ENCODE measurements at regions not wholly inside any gene's neighbourhood (a gene's known extent, or its start where the extent isn't known, plus 50 kb on each side); places are given as distances from the start of the nearest gene placed in this dataset.

- TF ChIP-seq POLR2AphosphoS5 (IDR thresholded peaks at IDR 0.05), result no peak
- no peak for TF ChIP-seq EP300 (IDR thresholded peaks at IDR 0.05)
- no peak for TF ChIP-seq POLR2A (IDR thresholded peaks at IDR 0.05)
- no peak for TF ChIP-seq CTCF (IDR thresholded peaks at IDR 0.05)
- whole genome bisulfite sequencing, result 79% methylated on average over 6 of the region's 6 CpGs
- DNase-seq (ENCODE audit: low spot score in 2 of 2), result no peak
Measured at GRCh38 chr9:88224938-88225337, 86.7 kb upstream of the SPATA31C2 start.

DNA sequence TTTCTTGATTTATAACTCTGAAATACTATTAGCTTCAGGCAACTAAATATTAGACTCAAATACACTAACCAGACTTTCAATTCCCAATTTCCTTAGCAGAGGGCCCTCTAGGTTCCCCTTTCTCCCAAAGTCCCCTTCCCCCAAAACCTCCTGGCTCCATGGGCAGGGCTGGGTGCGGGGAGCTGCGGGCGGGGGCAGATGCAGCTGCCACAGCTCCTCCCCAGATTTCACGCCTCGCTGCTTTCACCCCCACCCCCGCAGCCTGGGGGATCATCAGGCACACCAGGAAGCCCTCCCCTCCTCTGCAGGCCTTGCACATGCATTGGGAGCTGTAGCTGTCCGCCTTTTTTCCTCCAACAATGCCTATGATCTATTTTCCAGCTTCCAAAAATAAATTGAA is 82.8 kb upstream of the SPATA31C2 start:
- Histone ChIP-seq H3K36me3 (no peaks in the 10 kb centered on the region), H3K4me3 (no peak overlapping the region), H3K27ac (no peak overlapping the region), H3K4me1 (peaks cover 4% of the 10 kb centered on the region), H3K27me3 (no peaks in the 10 kb centered on the region), H3K9me3 (no peaks in the 10 kb centered on the region)
- WGBS, result 45% methylated on average over 7 of the region's 7 CpGs
- DNase-seq (ENCODE audit: low spot score in 2 of 2), result no peak
- TF ChIP-seq POLR2AphosphoS5 (IDR thresholded peaks at IDR 0.05) (no peak), POLR2A (IDR thresholded peaks at IDR 0.05) (no peak)

More at GRCh38 chr9:88224938-88225337, 86.7 kb upstream of the SPATA31C2 start:
- no peaks in the 10 kb centered on the region for H3K36me3 ChIP-seq
- H3K9me3 ChIP-seq, result no peaks in the 10 kb centered on the region
- H3K27me3 ChIP-seq, result no peaks in the 10 kb centered on the region
- H3K4me3 ChIP-seq, result no peak overlapping the region
- H3K4me1 ChIP-seq, result peaks cover 4% of the 10 kb centered on the region
- H3K27ac ChIP-seq, result no peak overlapping the region

DNA sequence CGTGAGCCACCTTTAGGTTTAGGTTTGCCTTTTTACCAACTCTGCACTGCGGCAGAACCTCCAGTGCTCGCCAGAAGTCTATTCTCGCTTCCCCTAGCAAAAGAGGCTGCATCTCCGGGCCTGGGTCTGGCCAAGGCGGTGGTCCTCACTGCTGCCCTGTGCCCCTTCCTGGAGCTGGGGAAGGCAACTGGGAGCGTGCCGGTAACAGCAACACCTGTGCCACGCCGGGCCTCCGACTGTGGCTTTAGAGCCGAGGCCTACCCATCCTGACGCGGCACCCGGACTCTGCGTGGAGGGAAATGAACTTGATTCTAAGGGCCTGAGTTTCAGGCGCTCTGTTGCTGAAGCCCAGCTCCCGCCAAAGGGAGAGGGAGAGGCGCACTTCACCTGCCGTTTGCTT is 82.4 kb upstream of the SPATA31C2 start:
- DNase-seq (ENCODE audit: low spot score in 2 of 2), result no peak
- Histone ChIP-seq H3K36me3 (no peaks in the 10 kb centered on the region), H3K4me1 (peaks cover 4% of the 10 kb centered on the region), H3K27ac (no peak overlapping the region), H3K27me3 (no peaks in the 10 kb centered on the region), H3K9me3 (no peaks in the 10 kb centered on the region), H3K4me3 (no peak overlapping the region)
- WGBS, result 81% methylated on average over 20 of the region's 20 CpGs
- TF ChIP-seq CTCF (IDR thresholded peaks at IDR 0.05), result no peak
- TF ChIP-seq POLR2AphosphoS5 (IDR thresholded peaks at IDR 0.05), result no peak
- TF ChIP-seq EP300 (IDR thresholded peaks at IDR 0.05), result no peak
- no peak for TF ChIP-seq POLR2A (IDR thresholded peaks at IDR 0.05)

DNA sequence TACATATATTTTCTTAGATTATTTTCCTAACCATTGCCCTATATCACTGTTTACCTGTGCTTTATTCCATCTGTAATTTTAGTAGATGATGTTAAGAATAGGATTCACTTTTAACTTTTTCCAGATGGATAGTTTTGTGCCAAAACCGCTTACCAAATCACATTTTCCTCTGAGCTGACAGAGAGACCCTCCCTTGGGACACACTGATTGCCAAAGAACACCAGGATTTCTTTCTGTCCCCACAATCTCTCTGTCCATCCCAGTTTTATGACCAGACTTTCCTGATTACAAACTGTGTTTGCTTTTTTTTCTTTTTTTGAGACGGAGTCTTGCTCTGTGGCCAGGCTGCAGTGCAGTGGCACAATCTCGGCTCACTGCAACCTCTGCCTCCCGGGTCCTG is 81.3 kb upstream of the SPATA31C2 start:
- peaks cover 4% of the 10 kb centered on the region for H3K4me1 ChIP-seq
- H3K27ac ChIP-seq, result no peak overlapping the region
- no peak for TF ChIP-seq EP300 (IDR thresholded peaks at IDR 0.05)
- TF ChIP-seq CTCF (IDR thresholded peaks at IDR 0.05), result no peak
- TF ChIP-seq POLR2A (IDR thresholded peaks at IDR 0.05), result no peak
- TF ChIP-seq POLR2AphosphoS5 (IDR thresholded peaks at IDR 0.05), result no peak
- H3K9me3 ChIP-seq, result no peaks in the 10 kb centered on the region
- no peaks in the 10 kb centered on the region for H3K27me3 ChIP-seq
- DNase-seq (ENCODE audit: low spot score in 2 of 2), result no peak
- no peaks in the 10 kb centered on the region for H3K36me3 ChIP-seq
- WGBS, result 54% methylated on average over 4 of the region's 4 CpGs
- no peak overlapping the region for H3K4me3 ChIP-seq

GRCh38 chr9:88218726-88219125 is 80.5 kb upstream of the SPATA31C2 start:
- Histone ChIP-seq H3K36me3 (no peaks in the 10 kb centered on the region), H3K4me1 (peaks cover 4% of the 10 kb centered on the region), H3K27me3 (no peaks in the 10 kb centered on the region), H3K4me3 (no peak overlapping the region), H3K9me3 (no peaks in the 10 kb centered on the region), H3K27ac (no peak overlapping the region)
- DNase-seq (ENCODE audit: low spot score in 2 of 2), result no peak
- WGBS, result 82% methylated on average over 3 of the region's 3 CpGs
- no peak for TF ChIP-seq CTCF (IDR thresholded peaks at IDR 0.05)
- no peak for TF ChIP-seq POLR2A (IDR thresholded peaks at IDR 0.05)
- TF ChIP-seq EP300 (IDR thresholded peaks at IDR 0.05), result no peak
- TF ChIP-seq POLR2AphosphoS5 (IDR thresholded peaks at IDR 0.05), result no peak

Data from suprapubic skin (tissue), 4 donors.